OCI-LY7 (cell line): ENCODE measurements at regions not wholly inside any gene's neighbourhood (a gene's known extent, or its start where the extent isn't known, plus 50 kb on each side); places are given as distances from the start of the nearest gene placed in this dataset.

Experiments used
- BruUV-seq: library from RNA; stranded (reverse); fragments of 400-500 nt; replicated peaks from 2 replicates; lab custom pipeline; 2021; lab: Mats Ljungman, UMichigan
- CTCF ChIA-PET: fragments of 300-600 bp; sonication (Branson Sonifier 250); formaldehyde crosslinking; loops from one replicate; lab custom pipeline; 2022; ENCODE audit warnings: antibody characterized with exemption; ENCODE audit not compliant: unreplicated experiment; lab: Charles Lee
- POLR2A ChIA-PET: fragments of 300-600 bp; sonication (Branson Sonifier 250); formaldehyde crosslinking; loops from one replicate; lab custom pipeline; 2022; ENCODE audit warnings: antibody characterized with exemption; lab: Charles Lee
- DNase-seq: peaks from one replicate; pipeline ENCODE4 v3.0.0-alpha.2; 2015; ENCODE audit warnings: low spot score
- H2AFZ ChIP-seq: fragments of 200-600 bp; sonication (generic), shearing (Covaris generic); 2 replicates; pipeline ENCODE4 v1.6.1; 2014; ENCODE audit warnings: mild to moderate bottlenecking, antibody characterized with exemption, low read length, moderate library complexity
- H3K27ac ChIP-seq: fragments of 200-600 bp; sonication (generic); 2 replicates; pipeline ENCODE4 v1.5.1; 2014; ENCODE audit warnings: mixed run types, low read depth, mild to moderate bottlenecking, moderate library complexity, low read length, inconsistent platforms; ENCODE audit not compliant: poor library complexity, severe bottlenecking
- H3K36me3 ChIP-seq: fragments of 200-600 bp; sonication (generic); 2 replicates; pipeline ENCODE4 v1.6.1; 2014; ENCODE audit warnings: mild to moderate bottlenecking, antibody characterized with exemption, low read length, moderate library complexity, mixed read lengths; ENCODE audit not compliant: insufficient read depth
- H3K4me1 ChIP-seq: fragments of 200-600 bp; sonication (generic); 2 replicates; pipeline ENCODE4 v1.5.1; 2014; ENCODE audit warnings: mild to moderate bottlenecking, low read length; ENCODE audit not compliant: insufficient read depth, poor library complexity, severe bottlenecking
- H3K4me2 ChIP-seq: fragments of 200-600 bp; sonication (generic); 2 replicates; pipeline ENCODE4 v1.6.1; 2014; ENCODE audit warnings: mild to moderate bottlenecking, low read length
- H3K4me3 ChIP-seq: fragments of 200-600 bp; sonication (generic); 2 replicates; pipeline ENCODE4 v1.5.1; 2014; ENCODE audit warnings: mild to moderate bottlenecking, low read depth, low read length; ENCODE audit not compliant: poor library complexity, severe bottlenecking
- H3K79me2 ChIP-seq: fragments of 200-600 bp; sonication (generic); 2 replicates; pipeline ENCODE4 v1.6.1; 2016; ENCODE audit warnings: low read depth, mild to moderate bottlenecking, low read length, moderate library complexity, mixed read lengths; ENCODE audit not compliant: insufficient read depth
- H3K9me2 ChIP-seq: fragments of 200-600 bp; sonication (generic); 2 replicates; pipeline ENCODE4 v1.6.1; 2016; ENCODE audit warnings: mild to moderate bottlenecking, low read length, mixed read lengths; ENCODE audit not compliant: insufficient read depth
- H3K9me3 ChIP-seq: fragments of 200-600 bp; sonication (generic); 2 replicates; pipeline ENCODE4 v1.6.1; 2014; ENCODE audit warnings: mild to moderate bottlenecking, mixed run types, low read length, mixed read lengths
- H4K20me1 ChIP-seq: fragments of 200-600 bp; sonication (generic); 2 replicates; pipeline ENCODE4 v1.6.1; 2014; ENCODE audit warnings: mild to moderate bottlenecking, antibody characterized with exemption, low read length, moderate library complexity, mixed read lengths; ENCODE audit not compliant: insufficient read depth
- EZH2phosphoT487 ChIP-seq: fragments of 200-600 bp; sonication (generic); IDR thresholded peaks from 2 replicates; pipeline ENCODE4 v1.6.1; 2018; ENCODE audit warnings: low read depth, borderline replicate concordance, mild to moderate bottlenecking, mixed run types, antibody characterized with exemption, low read length, moderate library complexity, mixed read lengths
- intact Hi-C: fragments of 100-400 bp; cut with micrococcal nuclease; formaldehyde crosslinking; loops from one replicate; pipeline ENCODE4 v1.10.0; 2022; ENCODE audit not compliant: unreplicated experiment
- TF ChIP-seq, protein P1 (sequence below): fragments of 200-600 bp; sonication (generic); conservative IDR thresholded peaks from 2 replicates; pipeline ENCODE4 v1.5.1; 2014; ENCODE audit warnings: mild to moderate bottlenecking, antibody characterized with exemption, low read length, moderate library complexity, mixed read lengths

DNA sequence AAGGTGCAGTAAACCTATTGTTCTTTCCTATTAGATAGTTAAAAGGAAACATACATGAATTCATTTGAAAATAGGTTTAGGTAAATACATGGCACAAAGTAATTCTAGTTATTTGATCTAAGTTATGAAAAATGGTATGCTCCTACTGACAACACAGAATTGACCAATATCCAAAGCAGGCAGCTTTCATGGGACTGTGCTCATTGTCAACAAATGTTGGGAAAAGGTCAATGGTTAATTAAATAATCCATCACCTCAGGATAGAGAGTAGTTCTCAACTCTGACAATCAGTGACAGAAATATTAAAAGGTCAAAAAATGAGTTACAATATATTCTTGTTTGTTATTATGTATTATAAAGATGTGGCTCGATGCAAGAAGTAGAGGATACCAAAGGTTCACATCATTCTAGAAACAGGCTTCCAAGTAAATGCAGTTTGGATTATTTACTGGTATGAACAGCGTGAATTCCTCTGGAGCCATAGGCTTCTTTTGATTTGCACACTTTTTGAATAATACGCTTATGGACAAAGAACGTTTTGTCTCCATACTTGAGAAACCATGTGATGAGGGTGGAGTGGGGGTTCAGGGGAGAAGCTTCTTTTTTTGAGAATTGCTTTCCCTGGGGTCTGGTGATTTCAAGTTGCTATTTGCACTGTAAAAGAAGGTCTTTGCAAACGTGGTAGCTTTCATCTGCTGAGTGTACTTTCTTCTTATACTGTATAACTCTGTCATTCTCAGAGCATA is 422.0 kb upstream of the ZEB2 start:
- Histone ChIP-seq H3K9me2 (no peaks in the 10 kb centered on the region), H2AFZ (no peak overlapping the region), H3K4me2 (no peak overlapping the region), H3K36me3 (no peaks in the 10 kb centered on the region), H3K27ac (no peak overlapping the region), H3K4me1 (no peaks in the 10 kb centered on the region), H3K4me3 (no peak overlapping the region), H3K9me3 (no peaks in the 10 kb centered on the region), H3K79me2 (no peaks in the 10 kb centered on the region), H4K20me1 (no peaks in the 10 kb centered on the region)
- CTCF ChIA-PET, result no interaction called here
- no peak for DNase-seq
- BruUV-seq, result no TSS peak
- POLR2A ChIA-PET, result no interaction called here
- intact Hi-C loops, result no loop called here
- TF ChIP-seq EZH2phosphoT487, result no peak

DNA sequence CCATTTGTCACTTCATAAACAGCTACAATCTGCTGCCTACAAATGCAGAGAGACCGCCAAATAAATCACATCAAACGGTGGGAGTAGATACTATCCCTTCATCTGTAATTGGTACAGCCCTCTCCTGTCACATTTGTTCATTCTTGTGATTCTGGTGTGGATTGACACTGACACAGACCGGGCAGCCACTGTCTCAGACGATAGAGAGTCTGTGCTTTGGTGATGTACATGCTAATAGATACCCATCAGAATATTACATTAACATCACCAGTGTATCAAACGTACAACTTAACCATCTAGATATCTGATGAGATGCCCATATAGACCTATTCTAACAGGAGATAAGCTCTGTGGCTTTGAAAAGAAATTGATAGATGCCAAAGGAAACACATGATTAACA is 419.7 kb upstream of the ZEB2 start:
- CTCF ChIA-PET, result no interaction called here
- Histone ChIP-seq H3K27ac (no peak overlapping the region), H3K4me2 (no peak overlapping the region), H3K9me3 (no peaks in the 10 kb centered on the region), H3K9me2 (no peaks in the 10 kb centered on the region), H3K79me2 (no peaks in the 10 kb centered on the region), H3K36me3 (no peaks in the 10 kb centered on the region), H3K4me1 (no peaks in the 10 kb centered on the region), H4K20me1 (no peaks in the 10 kb centered on the region), H3K4me3 (no peak overlapping the region), H2AFZ (no peak overlapping the region)
- POLR2A ChIA-PET, result interaction anchor here (0.5 to 1.3 kb wide), 4 partner anchors 9 to 1003 kb away, joined by 3 read pairs; no protein-coding TSS in a partner anchor
- no peak for DNase-seq
- no TSS peak for BruUV-seq
- intact Hi-C loops, result no loop called here
- TF ChIP-seq, protein P1, sequence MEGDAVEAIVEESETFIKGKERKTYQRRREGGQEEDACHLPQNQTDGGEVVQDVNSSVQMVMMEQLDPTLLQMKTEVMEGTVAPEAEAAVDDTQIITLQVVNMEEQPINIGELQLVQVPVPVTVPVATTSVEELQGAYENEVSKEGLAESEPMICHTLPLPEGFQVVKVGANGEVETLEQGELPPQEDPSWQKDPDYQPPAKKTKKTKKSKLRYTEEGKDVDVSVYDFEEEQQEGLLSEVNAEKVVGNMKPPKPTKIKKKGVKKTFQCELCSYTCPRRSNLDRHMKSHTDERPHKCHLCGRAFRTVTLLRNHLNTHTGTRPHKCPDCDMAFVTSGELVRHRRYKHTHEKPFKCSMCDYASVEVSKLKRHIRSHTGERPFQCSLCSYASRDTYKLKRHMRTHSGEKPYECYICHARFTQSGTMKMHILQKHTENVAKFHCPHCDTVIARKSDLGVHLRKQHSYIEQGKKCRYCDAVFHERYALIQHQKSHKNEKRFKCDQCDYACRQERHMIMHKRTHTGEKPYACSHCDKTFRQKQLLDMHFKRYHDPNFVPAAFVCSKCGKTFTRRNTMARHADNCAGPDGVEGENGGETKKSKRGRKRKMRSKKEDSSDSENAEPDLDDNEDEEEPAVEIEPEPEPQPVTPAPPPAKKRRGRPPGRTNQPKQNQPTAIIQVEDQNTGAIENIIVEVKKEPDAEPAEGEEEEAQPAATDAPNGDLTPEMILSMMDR, result no peak
- TF ChIP-seq EZH2phosphoT487, result no peak

DNA sequence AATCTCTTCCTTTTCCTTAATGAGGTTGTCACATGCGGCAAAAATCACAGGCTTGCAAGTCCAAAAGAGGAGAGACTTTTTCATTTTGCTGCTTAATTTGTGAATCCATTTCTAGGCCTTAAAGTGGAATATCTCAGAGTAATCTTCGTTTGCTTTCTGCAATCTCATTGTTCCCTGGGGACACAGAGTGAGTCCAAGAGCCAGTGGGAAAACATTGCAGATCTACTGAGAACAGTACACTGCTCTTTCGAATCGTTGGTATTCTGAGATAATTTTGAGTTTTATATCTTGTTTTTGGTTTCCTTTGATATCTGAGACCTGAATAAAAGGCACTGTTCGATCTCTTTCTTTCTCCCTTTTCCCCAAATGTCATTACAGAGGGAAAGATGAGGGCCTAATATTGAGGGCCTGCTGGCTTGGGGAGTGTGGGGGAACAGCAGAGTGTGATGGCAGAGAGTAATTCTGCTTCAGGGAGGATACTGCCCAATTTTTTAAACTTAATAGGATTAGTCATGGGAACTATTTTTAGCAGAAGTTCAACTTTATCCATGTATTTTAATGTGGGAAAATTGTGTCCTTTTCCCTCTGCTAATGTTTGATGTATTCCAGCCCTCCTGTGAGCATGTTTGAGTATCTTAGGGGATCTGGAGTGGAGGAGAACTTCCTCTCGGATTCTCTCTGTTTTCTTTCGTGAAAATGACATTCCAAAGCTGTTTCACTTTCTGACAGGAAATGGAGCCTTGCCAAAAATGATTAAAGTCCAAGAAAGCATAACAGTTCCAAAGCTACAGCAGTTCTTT is 418.2 kb upstream of the ZEB2 start:
- H4K20me1 ChIP-seq, result no peaks in the 10 kb centered on the region
- intact Hi-C loops, result no loop called here
- no peaks in the 10 kb centered on the region for H3K4me1 ChIP-seq
- ChIA-PET POLR2A (interaction anchor here (0.5 to 1.3 kb wide), 3 partner anchors 21 to 754 kb away, joined by 3 read pairs; no protein-coding TSS in a partner anchor), CTCF (no interaction called here)
- no peak overlapping the region for H2AFZ ChIP-seq
- no TSS peak for BruUV-seq
- no peak overlapping the region for H3K27ac ChIP-seq
- H3K9me2 ChIP-seq, result no peaks in the 10 kb centered on the region
- no peak for DNase-seq
- no peak for TF ChIP-seq EZH2phosphoT487
- TF ChIP-seq, protein P1, result no peak
- no peaks in the 10 kb centered on the region for H3K36me3 ChIP-seq
- H3K79me2 ChIP-seq, result no peaks in the 10 kb centered on the region
- no peaks in the 10 kb centered on the region for H3K9me3 ChIP-seq
- no peak overlapping the region for H3K4me2 ChIP-seq
- no peak overlapping the region for H3K4me3 ChIP-seq
